ENCODE measurements at regions not wholly inside any gene's neighbourhood (a gene's known extent, or its start where the extent isn't known, plus 50 kb on each side); places are given as distances from the start of the nearest gene placed in this dataset.
"Not testable (repeated sequence)": the region's sequence is repeated elsewhere in the genome, so short reads cannot be mapped to it uniquely, and the experiment has no call there.

GRCh38 chr10:20502903-20503585, 394.1 kb downstream of the NEBL start:
- no peak for DNase-seq (ENCODE audit: low read depth in 2 of 2)

- no peak for DNase-seq (ENCODE audit: low read depth in 2 of 2)
These were observed 402.6 kb downstream of the NEBL start for GRCh38 chr10:20494474-20494873.

- no peak for DNase-seq (ENCODE audit: low read depth in 2 of 2)
These were observed 404.7 kb downstream of the NEBL start for GRCh38 chr10:20492447-20492846.

DNA sequence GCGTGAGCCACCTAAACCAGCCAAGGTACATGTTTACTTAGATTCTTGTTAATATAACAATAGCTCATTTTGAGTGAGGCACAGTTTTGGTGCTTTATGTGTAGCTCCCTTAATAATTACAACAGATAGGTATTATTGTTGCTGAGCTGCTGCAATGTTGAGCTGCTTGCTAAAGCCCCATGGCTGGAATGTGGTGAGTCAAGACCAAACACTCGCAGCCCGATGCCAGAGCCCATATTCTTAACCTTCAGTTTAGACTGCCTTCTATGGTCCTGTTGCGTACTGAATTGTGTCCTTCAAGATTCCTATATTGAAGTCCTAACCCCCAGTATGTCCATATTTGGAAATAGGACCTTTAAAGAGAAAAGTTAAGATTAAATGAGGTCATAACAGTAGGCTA, 407.1 kb downstream of the NEBL start:
- DNase-seq (ENCODE audit: low read depth in 2 of 2), result no peak

DNA sequence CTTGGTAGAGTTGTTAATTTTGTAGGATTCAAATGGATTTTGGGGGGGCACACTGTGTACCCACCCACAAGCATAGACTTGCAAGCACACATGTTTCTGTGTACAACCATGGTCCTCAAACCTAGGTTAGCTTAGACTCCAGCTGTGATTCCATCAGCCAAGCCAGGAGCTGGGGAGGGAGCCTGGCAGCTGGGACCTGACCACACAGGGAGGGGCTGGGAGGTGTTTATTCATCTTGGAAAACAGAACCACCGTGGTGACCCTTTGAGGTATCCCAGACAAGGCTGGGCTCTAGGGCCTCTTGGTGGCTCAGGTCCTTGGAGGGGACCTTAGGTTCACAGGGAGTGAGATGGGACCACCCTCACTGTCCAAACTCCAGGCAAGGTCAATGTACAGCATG, 410.3 kb downstream of the NEBL start:
- DNase-seq (ENCODE audit: low read depth in 2 of 2), result no peak

GRCh38 chr10:20485554-20485953, 411.6 kb downstream of the NEBL start:
- DNase-seq (ENCODE audit: low read depth in 2 of 2), result no peak

DNA sequence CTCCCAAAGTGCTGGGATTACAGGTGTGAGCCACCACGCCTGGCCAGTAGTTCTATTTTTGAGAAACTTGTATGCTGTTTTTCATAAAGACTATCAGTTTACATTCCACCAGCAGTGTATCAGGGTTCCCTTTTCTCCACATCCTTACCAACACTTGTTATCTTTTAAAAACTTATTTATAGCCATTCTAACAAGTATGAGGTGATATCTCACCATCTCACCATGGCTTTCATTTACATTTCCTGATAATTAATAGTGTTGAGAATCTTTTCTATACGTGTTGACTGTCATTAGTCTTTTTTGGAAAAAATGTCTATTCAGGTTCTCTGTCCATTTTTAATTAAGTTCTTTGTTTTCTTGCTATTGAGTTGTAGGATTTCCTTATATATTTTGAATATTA, 416.1 kb downstream of the NEBL start:
- DNase-seq (ENCODE audit: low read depth in 2 of 2), result no peak

GRCh38 chr10:20480575-20480974, 416.5 kb downstream of the NEBL start:
- DNase-seq (ENCODE audit: low read depth in 2 of 2), result not testable (repeated sequence)

GRCh38 chr10:20474064-20474463, 423.0 kb downstream of the NEBL start:
- DNase-seq (ENCODE audit: low read depth in 2 of 2), result no peak

DNA sequence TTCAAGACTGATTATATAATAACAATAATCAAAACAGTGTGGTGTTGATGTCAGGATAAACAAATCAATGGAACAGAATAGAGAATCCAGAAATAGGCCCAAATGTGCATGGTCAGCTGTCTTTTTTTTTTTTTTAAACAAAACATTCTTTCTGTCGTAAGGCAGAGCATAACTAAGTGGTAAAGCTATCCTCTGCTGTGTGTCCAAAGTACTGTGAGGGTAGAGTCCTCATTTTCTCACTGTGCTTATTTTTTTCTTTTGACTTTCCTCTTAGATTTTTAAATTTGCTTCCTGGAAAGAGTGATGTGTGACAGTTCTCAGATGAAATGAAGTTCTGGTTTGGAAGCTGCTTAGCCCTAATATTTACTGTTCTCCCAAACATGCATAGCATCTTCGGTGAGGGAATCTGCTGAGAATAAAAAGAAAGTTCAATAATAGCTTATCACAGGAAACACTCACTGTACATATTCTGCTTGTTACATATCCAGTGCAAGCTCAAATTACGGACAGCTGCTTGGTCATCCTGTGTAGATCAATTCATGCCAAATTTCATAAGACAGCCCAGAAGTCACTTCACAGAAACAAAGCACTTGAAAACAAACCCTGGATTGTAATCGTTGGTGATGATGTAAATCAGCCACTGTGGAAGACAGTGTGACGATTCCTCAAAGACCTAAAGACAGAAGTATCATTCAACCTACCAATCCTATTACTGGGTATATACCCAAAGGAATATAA, 423.9 kb downstream of the NEBL start:
- DNase-seq (ENCODE audit: low read depth in 2 of 2), result no peak

DNA sequence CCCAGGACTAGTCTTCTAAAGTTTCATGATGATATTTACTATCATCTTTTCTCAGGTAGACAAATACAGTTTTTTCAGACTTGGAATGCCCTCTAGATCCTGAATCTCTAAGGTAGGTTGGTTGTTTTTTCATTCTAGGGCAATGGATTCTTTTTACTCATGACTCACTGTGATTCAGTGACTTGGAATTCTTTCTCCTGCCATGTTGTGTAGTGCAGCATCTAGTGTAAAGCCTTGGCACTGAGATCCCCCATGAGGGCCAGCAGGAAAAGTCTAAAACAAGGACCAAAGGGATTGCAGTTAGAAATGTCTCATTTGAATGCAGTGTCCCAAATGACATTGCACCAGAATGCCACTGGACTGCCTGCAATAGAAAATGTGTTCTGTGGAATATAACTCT, 430.4 kb downstream of the NEBL start:
- DNase-seq (ENCODE audit: low read depth in 2 of 2), result peak; percentile 10 to 14

- no peak for DNase-seq (ENCODE audit: low read depth in 2 of 2)
These were observed 439.5 kb downstream of the NEBL start for GRCh38 chr10:20457649-20458048.

- no peak for DNase-seq (ENCODE audit: low read depth in 2 of 2)
These were observed 441.3 kb downstream of the NEBL start for GRCh38 chr10:20455774-20456173.

GRCh38 chr10:20454331-20454730, 442.8 kb downstream of the NEBL start:
- no peak for DNase-seq (ENCODE audit: low read depth in 2 of 2)

DNA sequence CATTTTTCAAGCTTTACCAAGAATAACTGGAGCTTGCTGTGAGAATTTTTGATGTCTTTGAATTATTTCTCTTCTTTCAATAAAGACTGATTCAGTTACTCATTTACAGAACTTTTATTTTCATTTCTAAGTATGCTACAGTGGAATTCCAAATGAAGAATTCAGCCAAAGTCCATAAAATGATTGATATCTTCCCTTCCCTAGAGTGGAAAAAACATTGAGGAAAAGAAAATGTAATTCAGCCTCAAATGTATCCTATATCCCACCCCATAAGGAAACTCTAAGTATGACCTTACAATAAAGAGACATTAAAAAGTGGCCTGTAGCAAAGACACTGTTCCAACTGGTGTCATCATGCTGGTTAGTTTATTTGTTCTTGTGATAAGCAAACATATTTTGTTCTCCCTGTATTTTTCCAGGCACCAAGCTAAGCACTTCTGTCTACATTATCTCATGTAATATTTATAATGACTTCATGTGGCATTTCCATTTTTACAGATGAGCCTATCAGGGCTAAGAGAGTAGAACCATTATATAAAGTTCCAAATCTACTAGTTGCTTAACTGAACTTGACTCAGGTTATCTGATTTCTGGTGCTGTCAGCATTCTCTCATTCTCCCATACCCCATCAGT, 450.4 kb downstream of the NEBL start:
- DNase-seq (ENCODE audit: low read depth in 2 of 2), result no peak

DNA sequence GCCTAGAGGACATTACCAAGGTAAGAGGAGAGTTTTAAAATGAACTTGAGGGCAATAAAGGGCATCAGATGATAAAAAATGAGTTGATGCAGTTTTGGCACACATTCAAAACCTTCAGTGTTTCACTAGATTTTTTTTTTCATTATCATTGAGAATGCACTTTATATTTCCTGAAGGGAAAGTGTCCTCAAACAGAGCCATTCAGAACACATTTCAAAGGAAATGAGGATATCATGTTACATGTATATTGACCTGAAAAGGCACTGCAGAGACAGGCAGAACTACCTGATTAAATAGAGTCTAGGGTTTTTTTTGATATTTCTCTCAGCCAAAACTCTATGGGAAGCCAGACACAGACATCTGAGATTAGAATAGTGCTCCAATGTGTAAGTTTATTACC, 454.0 kb downstream of the NEBL start:
- no peak for DNase-seq (ENCODE audit: low read depth in 2 of 2)

GRCh38 chr10:20429742-20430141, 467.4 kb downstream of the NEBL start:
- no peak for DNase-seq (ENCODE audit: low read depth in 2 of 2)

DNA sequence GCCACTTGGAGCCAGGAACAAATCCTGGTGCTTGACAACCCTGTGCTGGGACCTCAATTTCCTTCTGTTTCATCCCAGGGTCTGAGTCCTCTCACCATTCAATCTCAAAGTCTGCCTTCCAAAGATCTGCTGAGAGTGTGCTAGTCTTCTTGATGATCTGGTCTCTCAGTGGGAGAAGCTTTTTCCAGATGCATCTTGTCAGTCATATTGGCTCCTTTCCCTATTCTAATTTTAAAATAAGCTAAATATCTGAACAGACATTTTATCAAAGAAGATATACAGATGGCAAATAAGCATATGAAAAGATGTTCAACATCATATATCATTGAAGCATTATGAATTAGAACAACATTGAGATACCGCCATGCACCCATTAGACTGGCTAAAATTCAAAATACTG, 469.3 kb downstream of the NEBL start:
- DNase-seq (ENCODE audit: low read depth in 2 of 2), result no peak

DNA sequence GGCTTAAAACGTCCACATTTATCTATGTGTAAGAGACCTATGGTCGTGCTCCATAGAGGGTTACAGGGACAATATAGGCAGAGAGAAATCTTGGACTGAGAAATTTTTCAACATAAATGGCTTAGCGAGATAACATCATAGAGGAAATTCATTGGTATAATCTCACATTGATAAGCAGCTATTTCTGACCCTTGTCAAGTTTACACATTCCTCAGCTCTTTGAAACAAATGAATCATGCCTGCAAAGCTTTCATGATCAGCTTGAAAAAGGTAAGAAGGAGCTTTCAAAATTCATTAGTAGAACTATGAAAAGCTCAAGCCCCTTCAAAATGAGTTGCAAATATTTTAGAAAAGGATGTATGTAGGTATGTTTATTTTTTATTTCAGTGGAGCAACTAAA, 478.8 kb downstream of the NEBL start:
- no peak for DNase-seq (ENCODE audit: low read depth in 2 of 2)

DNA sequence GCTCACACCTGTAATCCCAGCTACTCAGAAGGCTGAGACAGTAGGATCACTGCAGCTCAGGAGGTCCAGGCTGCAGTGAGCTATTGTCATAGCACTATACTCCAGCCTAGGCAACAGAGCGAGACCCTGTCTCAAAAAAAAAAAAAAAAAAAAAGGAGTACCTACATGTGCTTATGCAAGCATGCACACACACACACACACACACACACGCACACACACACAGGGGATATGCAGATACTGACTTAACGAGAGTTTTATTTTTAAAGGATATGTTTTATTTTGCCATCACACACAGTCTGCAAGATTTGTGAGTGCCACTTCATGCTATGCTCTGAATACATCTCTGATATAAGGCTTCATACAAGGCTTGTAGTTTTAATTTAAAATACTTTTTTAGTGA, 479.3 kb downstream of the NEBL start:
- no peak for DNase-seq (ENCODE audit: low read depth in 2 of 2)

DNA sequence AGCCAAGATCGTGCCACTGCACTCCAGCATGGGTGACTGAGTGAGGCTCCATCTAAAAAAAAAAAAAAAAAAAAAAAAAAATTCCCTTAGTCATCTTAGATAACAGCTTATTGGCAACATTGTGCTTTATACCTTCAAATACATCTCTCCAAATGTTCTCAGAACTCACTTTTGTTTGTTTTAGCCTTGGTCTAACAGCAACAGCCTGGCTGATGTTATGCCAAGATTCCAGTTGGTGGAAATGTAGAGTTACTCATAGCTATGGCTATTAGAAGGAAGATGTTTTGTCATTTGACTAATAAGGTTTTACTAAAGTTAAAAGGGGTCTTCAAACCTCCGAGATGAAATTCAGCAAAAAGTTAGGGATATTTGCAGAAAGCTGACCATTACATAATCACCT, 481.4 kb downstream of the NEBL start:
- no peak for DNase-seq (ENCODE audit: low read depth in 2 of 2)

- no peak for DNase-seq (ENCODE audit: low read depth in 2 of 2)
These were observed 489.8 kb downstream of the NEBL start for GRCh38 chr10:20407357-20407756.
